ENCODE measurements at regions not wholly inside any gene's neighbourhood (a gene's known extent, or its start where the extent isn't known, plus 50 kb on each side); places are given as distances from the start of the nearest gene placed in this dataset.
"Not testable (repeated sequence)": the region's sequence is repeated elsewhere in the genome, so short reads cannot be mapped to it uniquely, and the experiment has no call there.

DNA sequence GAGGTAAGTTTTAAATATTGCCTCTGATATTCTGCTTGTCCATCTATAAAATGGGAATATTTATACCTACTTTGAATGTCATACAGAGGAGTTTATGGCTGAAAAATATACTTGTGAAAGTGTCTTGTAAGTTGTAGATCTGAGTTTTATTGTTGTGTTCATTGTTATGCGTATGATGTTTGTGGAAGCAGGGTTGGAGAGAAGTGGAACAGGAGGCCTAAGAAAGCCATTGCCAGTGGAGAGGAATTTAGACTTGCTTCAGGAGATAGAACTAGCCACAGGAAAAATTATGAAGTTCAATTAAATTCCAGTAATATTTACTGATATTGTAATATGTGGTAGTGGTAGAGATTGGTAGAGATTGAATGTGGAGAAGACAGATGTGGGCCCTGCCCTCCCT is 491.9 kb upstream of the FANCL start:
- no peak for DNase-seq (ENCODE audit: extremely low read depth, low read depth)

DNA sequence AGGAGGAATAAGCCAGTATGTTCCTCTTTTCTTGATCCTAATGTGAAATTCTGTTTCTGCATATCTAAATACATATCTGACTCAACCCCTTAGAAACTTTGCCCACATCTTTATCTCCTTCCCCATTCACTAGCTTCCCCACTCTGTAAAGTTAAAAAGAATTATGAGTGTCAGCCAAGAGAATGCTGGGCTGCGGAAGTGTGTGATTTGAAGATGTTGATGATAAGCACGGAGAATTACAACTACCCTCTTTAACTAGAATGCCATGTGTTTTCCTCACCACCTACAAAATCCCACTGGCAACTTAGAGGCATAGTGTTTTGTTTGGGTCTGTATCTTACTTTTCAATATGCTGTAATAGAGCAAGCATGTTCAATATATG is 490.4 kb upstream of the FANCL start:
- DNase-seq (ENCODE audit: extremely low read depth, low read depth) = no peak

DNA sequence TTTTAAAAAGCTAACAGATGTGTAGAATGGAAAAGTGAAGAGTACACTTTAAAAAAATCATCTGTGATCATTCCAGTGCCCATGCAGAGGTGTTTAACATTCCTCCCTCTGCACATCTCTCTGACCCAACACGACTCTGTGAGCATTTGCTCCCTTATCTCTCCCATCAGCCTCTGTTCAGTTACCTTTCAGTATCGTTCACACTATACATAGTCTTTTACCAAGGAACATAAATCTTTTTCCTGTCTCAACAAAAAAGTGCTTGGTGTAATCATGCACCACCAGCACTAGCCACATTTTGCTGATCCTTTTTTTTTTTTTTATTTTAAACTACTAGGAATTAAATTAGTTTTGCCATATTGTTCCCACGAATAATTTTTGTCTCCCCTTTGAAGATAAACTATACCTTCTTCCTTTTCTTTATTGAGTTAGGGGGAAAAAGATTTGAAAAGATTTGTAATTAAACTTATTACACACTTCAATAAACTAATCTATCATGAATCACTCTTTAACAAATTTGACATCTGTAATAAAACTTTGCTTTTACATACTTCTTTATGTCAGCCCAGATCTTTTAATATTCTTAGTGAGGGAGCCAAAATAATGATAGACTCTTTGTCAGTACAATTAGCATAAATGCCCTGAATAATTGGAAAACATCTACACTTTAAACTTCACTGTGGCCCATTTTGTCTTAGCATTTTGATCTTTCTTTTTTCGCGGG is 489.8 kb upstream of the FANCL start:
- DNase-seq (ENCODE audit: extremely low read depth, low read depth) = no peak

DNA sequence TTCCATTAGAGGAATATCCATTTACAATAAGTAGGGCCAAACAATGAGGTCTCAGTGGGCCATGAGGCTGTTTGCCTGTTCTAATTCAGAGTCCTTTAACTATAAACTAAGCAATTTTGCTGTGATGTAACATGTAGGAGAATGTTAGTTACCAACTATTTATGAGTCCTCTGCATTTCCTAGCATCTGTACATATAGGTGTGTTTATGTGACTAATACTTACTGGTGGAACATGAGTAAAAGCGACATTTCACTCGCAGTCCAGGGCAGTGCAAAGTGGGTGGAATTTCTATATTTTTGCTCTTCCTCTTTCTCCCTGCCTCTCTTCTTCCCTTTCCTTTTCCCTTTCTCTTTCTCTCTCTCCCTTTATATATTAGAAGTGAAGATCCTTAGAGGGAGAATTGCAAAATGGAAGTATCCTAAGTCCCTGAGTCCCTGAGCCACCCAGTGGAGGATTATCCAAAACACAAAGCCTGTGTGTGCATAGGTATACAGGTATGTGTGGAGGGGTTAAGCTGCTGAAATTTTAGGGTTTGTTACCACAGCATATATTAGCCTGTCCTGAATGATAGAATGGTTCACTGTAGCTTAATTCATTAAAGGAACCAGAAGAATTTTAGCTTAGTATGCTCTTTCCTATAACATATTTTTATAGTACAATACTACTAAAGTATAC is 487.0 kb upstream of the FANCL start:
- DNase-seq (ENCODE audit: extremely low read depth, low read depth) = no peak

DNA sequence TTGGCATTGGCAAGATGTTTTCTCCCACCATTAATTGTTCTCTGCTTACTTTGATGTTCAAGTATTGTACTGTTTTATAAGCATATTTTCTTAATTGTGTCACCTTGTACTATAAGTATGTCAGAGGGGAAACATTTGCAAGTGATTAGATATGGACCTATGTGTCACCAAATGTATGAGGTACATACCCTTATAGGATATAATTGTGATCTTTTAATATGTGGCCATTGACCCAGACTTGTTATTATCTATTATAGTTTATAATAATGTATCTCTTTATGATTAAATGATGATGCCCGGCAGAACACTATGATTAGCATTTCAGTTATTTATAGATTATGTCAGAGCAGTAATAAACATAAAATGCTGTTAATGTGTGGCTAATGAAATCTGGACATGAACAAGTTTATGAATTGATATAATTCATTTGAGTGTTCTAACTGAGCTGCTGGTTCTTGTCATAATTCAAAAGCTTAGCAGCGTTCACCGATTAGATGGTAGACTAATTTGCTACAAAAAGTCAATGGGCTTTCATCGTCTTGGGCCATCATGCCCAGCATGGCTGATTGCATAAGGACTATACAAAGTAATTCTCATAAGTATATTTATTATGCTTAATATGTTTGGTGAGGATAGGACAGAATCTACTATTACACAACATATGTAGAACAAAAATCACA is 480.9 kb upstream of the FANCL start:
- no peak for DNase-seq (ENCODE audit: extremely low read depth, low read depth)

DNA sequence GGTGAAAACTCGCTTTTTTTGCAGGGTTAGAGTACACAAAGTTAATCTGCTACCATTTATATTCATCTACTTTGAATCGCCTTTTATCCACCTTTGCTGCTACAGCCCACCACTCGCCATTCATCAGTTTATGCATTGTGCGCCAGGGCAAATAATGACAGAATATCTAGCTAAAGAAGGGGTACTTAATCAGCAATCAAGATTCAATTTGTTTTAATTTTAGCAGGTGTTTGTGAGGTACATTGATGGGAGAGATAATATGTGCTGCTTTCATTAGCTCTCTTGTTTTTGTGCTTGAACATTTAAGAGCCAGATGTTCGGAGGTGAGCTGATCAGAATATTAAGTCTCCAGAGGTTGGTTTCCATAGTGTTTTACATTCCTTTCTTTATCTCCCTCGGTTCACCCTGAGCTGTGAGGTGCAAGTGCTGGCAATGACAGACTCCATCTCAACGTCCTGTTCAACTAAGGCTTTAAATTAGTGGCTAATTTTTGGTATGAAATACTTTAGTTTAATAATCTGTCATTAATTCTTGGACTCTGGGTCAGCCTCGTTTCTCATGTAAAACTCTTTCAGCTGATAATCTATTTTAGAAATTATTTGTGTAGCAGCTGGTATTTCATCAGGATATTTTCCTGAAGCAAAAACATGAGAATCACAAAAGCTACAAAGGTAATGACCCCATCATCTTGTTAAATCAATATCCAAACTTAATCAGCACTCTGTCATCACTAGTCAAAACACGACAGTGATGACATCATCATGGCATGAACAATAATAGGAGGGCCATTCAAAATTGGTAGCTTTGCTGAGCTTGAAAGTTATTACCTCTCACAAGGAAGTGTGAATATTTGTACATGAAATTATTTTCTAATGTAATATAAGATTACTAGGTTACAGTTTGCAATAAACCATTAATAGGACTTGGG is 479.9 kb upstream of the FANCL start:
- DNase-seq (ENCODE audit: extremely low read depth, low read depth) = no peak

DNA sequence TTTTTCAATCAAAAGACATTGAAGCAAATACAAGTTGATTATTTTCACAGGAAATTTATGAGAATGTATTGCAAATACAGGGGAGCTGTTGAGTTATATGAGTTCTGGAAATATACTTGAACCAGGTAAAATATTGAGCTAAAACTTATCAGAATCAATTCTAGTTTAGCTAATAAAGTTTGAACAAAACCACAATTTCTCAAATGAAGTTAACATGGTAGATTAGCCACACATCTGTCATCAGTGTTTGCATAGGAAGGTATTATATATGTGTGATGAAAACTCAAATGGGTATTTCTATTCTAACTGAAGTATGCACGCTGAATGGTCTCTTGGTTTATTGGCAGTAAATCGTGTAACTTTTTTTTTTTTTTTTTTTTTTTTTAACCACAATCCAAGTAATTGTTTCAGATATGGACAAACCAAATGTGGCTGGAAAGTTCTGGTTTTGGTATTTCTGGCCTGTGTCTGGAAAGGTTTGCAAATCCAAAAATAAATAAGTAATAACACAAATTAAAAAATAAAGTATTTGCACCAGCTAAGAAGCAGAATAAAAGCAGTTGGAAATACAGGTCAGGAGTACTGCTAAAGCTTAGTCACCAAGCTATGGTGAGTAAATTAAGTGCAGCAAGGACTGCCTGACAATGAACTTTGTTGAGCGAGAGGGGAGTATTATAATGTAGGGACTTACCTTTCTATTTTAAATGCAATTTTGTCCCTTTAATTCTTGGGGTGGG is 479.1 kb upstream of the FANCL start:
- DNase-seq (ENCODE audit: extremely low read depth, low read depth) = no peak

DNA sequence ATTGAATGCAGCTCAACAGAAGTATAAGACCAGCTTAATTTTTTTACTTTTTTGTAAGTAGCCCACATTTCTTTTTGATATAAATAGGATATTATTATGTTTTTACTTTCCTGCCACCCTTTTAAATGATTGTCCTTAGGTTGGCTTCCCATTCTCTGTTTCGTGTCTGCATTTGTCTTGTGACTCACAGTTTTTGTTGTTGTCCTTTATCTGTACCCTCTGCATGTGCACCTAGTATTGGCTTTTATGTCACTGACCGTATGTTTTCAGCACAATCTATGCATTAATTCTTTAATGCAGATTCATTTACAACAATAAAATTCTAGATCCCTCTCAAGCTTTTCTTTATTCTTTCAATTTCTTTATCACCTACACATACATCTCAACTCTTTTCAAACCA is 474.2 kb upstream of the FANCL start:
- DNase-seq (ENCODE audit: extremely low read depth, low read depth) = no peak

DNA sequence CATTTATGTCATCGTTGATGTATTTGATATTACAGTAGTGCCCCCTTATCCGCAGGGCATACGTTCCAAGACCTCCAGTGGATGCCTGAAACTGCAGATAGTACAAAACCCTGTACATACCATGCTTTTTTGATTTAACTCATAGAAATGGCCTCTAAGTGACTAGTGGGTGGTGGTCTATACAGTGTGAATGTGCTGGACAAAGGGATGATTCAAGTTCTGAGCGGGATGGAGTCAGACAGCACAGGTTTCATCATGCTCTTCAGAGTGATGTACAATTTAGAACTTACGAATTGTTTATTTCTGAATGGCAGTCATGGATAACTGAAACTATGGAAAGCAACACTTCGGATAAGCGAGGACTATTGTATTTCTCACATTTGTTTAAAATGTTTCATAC is 473.1 kb upstream of the FANCL start:
- DNase-seq (ENCODE audit: extremely low read depth, low read depth) = no peak

DNA sequence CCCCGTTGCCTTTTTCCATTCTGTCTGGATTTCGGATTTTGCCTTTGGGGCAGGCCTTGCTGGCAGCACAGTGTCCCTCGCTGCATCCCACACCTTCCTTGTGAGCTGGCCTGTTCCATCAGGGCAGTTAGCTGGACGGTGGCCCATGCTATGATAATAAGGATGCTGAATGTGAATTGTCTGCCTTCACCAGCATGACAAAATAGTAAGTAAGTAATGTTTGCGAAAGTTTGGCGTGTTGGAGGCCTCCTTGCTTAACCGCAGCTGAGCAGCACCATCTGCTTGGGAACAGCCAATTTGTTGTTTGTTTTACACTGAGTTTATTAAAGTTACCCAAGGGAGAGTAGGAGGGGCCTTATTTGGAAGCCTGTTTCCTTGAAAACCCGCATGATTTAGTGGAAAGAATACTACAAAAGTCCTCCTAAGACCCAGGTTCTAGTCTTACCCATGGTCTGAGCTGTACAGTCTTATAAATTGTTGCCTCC is 469.7 kb upstream of the FANCL start:
- DNase-seq (ENCODE audit: extremely low read depth, low read depth) = no peak

DNA sequence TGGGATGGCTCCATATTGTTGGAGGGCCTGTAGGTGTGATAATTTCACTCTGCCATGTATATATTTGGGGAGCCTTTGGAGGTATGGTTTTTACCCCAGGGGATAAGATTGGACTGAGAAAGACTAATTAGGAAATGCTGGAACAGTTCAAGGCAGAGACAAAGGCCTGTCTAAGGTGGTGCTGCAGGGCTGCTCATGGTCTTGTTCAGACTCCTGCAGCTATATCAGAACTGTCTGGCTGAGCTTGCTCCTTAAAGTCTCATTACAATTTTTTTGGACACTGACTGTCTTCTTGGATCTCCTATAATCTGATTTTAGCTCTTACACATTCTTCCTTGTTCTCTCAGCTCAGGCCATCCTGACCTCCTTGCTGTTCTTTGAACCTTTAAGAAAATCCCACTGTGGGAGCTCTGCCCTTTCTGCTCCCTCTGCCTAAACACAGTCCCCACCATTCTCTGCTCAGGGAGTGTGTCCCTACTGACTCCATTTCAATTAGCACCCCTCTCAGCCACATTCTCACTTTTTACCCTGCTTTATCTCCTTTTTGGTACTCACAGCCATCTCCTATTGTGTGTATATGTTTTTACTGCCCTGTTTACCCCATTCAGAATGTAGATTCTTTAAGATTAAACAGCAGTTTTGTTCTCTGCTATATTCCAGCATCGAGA is 468.7 kb upstream of the FANCL start:
- no peak for DNase-seq (ENCODE audit: extremely low read depth, low read depth)

DNA sequence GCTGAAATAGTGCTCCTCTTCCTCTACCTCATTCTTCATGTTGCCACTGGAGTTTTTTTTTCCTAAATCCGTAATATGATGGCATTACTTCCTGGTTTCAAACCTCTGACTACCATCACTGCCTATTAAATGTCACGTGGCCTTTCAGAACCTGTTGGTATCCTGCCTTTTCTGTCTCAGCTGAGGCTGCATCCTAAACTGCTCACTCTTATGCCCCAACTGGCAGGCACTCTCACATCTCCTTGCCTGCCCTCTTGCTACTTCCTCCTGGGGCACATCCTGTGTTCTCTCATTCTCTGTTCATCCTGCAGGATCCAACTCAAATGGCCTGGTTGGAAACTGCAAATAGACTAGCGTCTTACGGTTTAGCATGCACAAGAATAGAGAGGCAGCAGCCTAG is 468.1 kb upstream of the FANCL start:
- no peak for DNase-seq (ENCODE audit: extremely low read depth, low read depth)

DNA sequence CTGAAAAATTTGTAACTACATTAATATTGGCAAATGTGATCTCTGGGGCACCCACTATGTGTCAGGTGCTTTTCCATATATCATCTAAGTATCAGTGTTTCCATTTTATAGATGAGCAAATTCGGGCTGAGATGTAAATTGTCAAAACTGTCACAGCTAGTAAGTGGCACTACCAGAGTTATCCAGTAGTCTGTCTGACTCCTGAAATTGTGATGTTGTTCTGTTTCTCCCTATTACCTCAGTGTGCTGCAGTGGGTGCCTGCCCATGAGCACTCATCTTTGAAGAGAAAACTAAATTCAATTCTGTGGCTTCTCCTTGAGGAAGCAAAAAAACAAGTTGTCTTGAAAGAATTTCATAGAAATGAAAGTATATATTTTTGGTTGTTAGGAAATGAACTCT is 467.4 kb upstream of the FANCL start:
- DNase-seq (ENCODE audit: extremely low read depth, low read depth) = no peak

DNA sequence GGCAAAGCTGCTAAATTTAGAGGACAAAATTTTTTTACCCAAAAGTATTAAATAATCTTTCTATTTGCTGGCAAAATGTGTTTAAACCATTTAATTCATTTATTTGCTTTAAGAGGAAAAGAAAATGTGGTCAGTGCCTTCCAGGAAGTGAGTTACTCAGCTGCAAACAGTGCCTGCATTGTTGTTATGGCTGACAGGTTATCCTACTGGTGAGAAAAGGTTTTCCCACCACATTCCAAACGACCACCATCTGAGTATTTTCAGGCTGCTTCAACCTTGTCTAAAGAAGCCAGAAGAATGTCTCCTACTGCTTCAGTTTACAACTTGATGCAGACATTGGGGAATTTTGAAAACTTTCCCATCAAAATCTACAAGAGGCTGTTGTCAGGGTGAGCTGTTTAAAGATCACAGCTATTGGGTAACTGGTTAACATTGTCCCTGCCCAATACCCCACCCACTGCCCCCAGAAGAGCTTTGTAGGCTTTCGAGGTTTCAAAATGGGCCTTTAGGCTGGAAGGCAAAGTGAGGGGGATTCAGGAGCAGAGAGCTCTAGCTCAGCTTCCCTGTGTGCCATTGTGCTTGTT is 461.3 kb upstream of the FANCL start:
- no peak for DNase-seq (ENCODE audit: extremely low read depth, low read depth)

DNA sequence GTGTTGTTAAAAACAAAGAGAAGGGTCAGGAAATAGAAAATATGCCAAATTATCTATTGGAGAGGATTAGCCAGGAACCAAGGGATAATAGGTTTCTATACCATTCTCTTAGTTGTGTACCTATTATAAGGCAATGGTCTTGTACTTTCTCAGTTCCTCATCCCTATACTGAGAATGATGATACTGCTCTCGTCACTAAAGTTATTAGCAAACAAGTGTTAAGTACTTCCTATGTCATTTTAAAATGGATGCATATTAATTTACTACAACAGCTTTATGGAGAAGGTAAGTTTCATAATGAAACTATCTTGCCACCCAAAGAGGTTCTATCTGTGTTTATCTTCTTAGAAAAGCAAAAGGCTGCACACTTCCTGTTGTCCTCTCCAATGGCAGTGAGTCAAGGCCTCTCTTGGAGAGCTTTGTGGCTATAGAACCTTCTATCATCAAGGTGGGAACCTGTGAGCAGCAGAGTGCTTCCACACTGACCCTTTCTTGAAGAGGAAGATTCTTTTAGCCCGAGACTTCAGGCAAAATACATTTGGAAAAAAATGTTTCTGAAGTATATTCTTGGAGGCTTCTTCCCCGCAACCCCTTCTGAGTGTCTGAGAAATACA is 460.7 kb upstream of the FANCL start:
- DNase-seq (ENCODE audit: extremely low read depth, low read depth) = no peak

DNA sequence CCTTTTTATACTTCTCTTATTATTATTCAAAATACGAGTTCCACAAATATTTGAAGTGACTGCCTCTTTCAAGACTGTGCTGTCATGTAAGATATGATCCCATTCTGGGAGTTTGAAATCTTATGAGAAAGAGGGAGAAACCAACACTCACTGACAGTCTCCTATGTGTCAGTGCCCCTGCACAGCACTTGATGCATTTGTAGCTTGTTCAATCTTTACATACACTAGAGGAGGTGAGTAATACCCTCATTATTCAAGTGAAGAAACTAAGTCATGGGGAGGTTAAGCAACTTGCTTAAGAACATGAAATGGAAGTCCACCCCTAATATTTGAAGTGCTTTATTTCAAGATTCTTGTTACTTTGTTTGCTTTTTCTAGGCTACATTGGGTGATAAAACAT is 459.5 kb upstream of the FANCL start:
- no peak for DNase-seq (ENCODE audit: extremely low read depth, low read depth)

DNA sequence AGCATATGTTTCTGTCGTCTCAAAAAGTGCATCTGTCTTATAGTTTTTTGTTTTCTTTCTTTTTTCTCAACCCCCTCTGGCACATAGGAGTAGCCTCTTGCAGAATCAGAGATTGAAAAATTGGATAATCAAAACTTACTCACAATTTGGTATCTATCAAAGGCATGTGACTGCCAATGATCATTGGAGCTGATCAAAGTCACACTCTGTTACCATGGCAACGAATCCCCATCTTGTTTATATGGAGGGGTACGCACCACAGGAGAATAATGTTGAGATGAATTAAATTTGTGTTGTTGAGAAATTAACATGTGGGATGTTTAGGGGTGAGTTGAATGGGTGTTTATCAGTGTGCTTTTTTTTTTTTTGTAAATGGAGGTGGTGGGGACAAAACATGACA is 458.3 kb upstream of the FANCL start:
- no peak for DNase-seq (ENCODE audit: extremely low read depth, low read depth)

DNA sequence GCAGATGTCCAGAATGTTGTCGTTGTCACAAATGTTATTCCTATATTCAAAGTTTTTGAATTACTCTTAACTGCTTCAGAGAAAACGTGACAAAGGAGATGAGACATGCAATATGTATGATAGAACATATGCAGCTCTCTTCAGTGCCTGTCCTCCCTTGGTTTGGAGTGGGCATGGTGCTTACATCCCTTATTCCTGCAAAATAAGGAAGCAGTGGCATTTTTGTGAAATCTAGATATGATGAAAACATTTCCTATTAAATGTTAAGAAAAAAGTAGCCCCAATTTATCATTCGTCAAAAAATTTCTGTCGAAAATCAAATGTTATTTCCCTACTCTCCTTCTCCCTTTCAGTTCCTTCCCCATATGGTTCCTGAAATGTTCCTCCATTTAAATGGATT is 457.5 kb upstream of the FANCL start:
- no peak for DNase-seq (ENCODE audit: extremely low read depth, low read depth)

DNA sequence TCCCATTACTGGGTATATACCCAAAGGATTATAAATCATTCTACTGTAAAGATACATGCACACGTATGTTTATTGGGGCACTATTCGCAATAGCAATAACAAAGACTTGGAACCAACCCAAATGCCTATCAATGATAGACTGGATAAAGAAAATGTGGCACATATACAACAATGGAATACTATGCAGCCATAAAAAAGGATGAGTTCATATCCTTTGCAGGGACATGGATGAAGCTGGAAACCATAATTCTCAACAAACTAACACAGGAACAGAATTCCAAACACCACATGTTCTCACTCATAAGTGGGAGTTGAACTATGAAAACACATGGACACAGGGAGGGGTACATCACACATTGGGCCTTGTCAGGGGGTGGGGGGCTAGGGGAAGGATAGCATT is 453.0 kb upstream of the FANCL start:
- not testable (repeated sequence) for DNase-seq (ENCODE audit: extremely low read depth, low read depth)

All from NCI-H460 (cell line).